HCT116 (cell line): ENCODE measurements at regions not wholly inside any gene's neighbourhood (a gene's known extent, or its start where the extent isn't known, plus 50 kb on each side); places are given as distances from the start of the nearest gene placed in this dataset.

ENCODE experiments used
- ATAC-seq: fragments of 200-7000 bp; cut with Tn5 transposase; 2 replicates; pipeline ENCODE4 v1.9.1; 2020; ENCODE audit warnings: mild to moderate bottlenecking, moderate library complexity
- BruUV-seq: library from RNA; stranded (reverse); fragments of 400-500 nt; replicated peaks from 2 replicates; lab custom pipeline; 2021; lab: Mats Ljungman, UMichigan
- CTCF ChIA-PET: fragments of 300-600 bp; sonication (Branson Sonifier 250); formaldehyde crosslinking; loops from one replicate; lab custom pipeline; 2021; ENCODE audit warnings: antibody characterized with exemption; lab: Charles Lee
- POLR2A ChIA-PET: fragments of 300-600, 350-600 bp; sonication (Branson Sonifier 250); formaldehyde crosslinking; loops from one replicate; lab custom pipeline; 2021; ENCODE audit warnings: antibody characterized with exemption; lab: Charles Lee
- RAD21 ChIA-PET, 2 experiments: fragments of 300-600 bp; sonication (Branson Sonifier 250); formaldehyde crosslinking; loops; one replicate each; lab custom pipeline; 2023; ENCODE audit warnings: low total read pairs in 2 of 2; ENCODE audit not compliant: uncharacterized antibody in 2 of 2, unreplicated experiment in 2 of 2, low non-redundant PET in 1 of 2; lab: Charles Lee
- DNase-seq: peaks from one replicate; pipeline ENCODE4 v3.0.0-alpha.2; 2010; ENCODE audit warnings: low read depth, low spot score
- H2AFZ ChIP-seq: fragments of 200-600 bp; shearing (Covaris generic), sonication (generic); 2 replicates; pipeline ENCODE4 v1.6.1; 2017; ENCODE audit warnings: low read depth, mixed run types, mixed read lengths, antibody characterized with exemption, low read length; ENCODE audit not compliant: poor library complexity, severe bottlenecking
- H3K27ac ChIP-seq: 2 replicates; pipeline ENCODE4 v1.5.1; 2012; ENCODE audit warnings: low read depth, low read length
- H3K27me3 ChIP-seq: fragments of 200-600 bp; sonication (generic); 2 replicates; pipeline ENCODE4 v1.6.1; 2016; ENCODE audit warnings: mixed run types, low read length, mixed read lengths; ENCODE audit not compliant: insufficient read depth
- H3K36me3 ChIP-seq, 2 experiments: fragments of 200-500 bp in 1 of 2; fragments of 200-600 bp in 1 of 2; sonication (Bioruptor generic) in 1 of 2; sonication (generic) in 1 of 2; 2 replicates each; pipeline versions ENCODE4 v1.5.1 to v1.6.1; 2014 to 2016; ENCODE audit warnings: low read length in 2 of 2, inconsistent platforms in 1 of 2, mixed read lengths in 1 of 2, mixed run types in 1 of 2; ENCODE audit not compliant: insufficient read depth in 2 of 2, control insufficient read depth in 1 of 2
- H3K4me1 ChIP-seq, 2 experiments: fragments of 200-600 bp in 1 of 2; sonication (generic) in 1 of 2; 2 replicates each; pipeline versions ENCODE4 v1.5.1 to v1.6.1; 2012 to 2017; ENCODE audit warnings: low read length in 2 of 2, inconsistent platforms in 1 of 2, mild to moderate bottlenecking in 1 of 2, mixed read lengths in 1 of 2, mixed run types in 1 of 2, moderate library complexity in 1 of 2; ENCODE audit not compliant: insufficient read depth in 2 of 2, control insufficient read depth in 1 of 2
- H3K4me2 ChIP-seq: fragments of 200-600 bp; sonication (generic); 2 replicates; pipeline ENCODE4 v1.6.1; 2017; ENCODE audit warnings: mixed run types, low read length, mixed read lengths
- H3K4me3 ChIP-seq, 2 experiments: fragments of 200-600 bp in 1 of 2; sonication (generic) in 1 of 2; replicated peaks in 1 of 2; 2 replicates each; pipeline ENCODE4 v1.5.1; 2011 to 2016; ENCODE audit warnings: low read length in 2 of 2, control low read depth in 1 of 2, low read depth in 1 of 2, mild to moderate bottlenecking in 1 of 2, mixed read lengths in 1 of 2, mixed run types in 1 of 2
- H3K79me2 ChIP-seq: fragments of 200-600 bp; sonication (generic); 2 replicates; pipeline ENCODE4 v1.6.1; 2017; ENCODE audit warnings: mild to moderate bottlenecking, mixed run types, low read length, moderate library complexity, mixed read lengths; ENCODE audit not compliant: insufficient read depth
- H3K9ac ChIP-seq: fragments of 200-600 bp; sonication (generic); 2 replicates; pipeline ENCODE4 v1.6.1; 2016; ENCODE audit warnings: low read length, mixed read lengths
- H3K9me2 ChIP-seq: fragments of 200-600 bp; sonication (generic), shearing (Covaris generic); 2 replicates; pipeline ENCODE4 v1.6.1; 2017; ENCODE audit warnings: mixed run types, mild to moderate bottlenecking, moderate library complexity; ENCODE audit not compliant: insufficient read depth
- H3K9me3 ChIP-seq, 2 experiments: fragments of 200-500 bp in 1 of 2; fragments of 200-600 bp in 1 of 2; sonication (Bioruptor generic) in 1 of 2; sonication (generic) in 1 of 2; 2 replicates each; pipeline ENCODE4 v1.6.1; 2014 to 2017; ENCODE audit warnings: low read length in 2 of 2, mixed read lengths in 2 of 2, inconsistent platforms in 1 of 2, low read depth in 1 of 2, mild to moderate bottlenecking in 1 of 2, mixed run types in 1 of 2, moderate library complexity in 1 of 2; ENCODE audit not compliant: control insufficient read depth in 1 of 2, insufficient read depth in 1 of 2
- H4K20me1 ChIP-seq: fragments of 200-600 bp; sonication (generic), shearing (Covaris generic); 2 replicates; pipeline ENCODE4 v1.6.1; 2017; ENCODE audit warnings: mixed run types, mild to moderate bottlenecking, moderate library complexity; ENCODE audit not compliant: insufficient read depth
- CBX3 ChIP-seq: IDR thresholded peaks from 2 replicates; pipeline ENCODE4 v1.6.1; 2012; ENCODE audit warnings: low read depth
- CEBPB ChIP-seq: IDR thresholded peaks from 2 replicates; pipeline ENCODE4 v1.6.1; 2012; ENCODE audit warnings: low read depth
- EGR1 ChIP-seq: IDR thresholded peaks from 2 replicates; pipeline ENCODE4 v1.6.1; 2012; ENCODE audit warnings: low read depth
- EZH2 ChIP-seq: fragments of 200-600 bp; sonication (generic); IDR thresholded peaks from 2 replicates; pipeline ENCODE4 v1.6.1; 2017; ENCODE audit warnings: antibody characterized with exemption, mixed run types
- EZH2phosphoT487 ChIP-seq: fragments of 200-600 bp; IDR thresholded peaks from 2 replicates; pipeline ENCODE4 v1.6.1; 2018; ENCODE audit warnings: antibody characterized with exemption, borderline replicate concordance
- FOSL1 ChIP-seq: IDR thresholded peaks from 2 replicates; pipeline ENCODE4 v1.6.1; 2012; ENCODE audit warnings: low read depth
- JUND ChIP-seq: IDR thresholded peaks from 2 replicates; pipeline ENCODE4 v1.6.1; 2012
- POLR2A ChIP-seq: IDR thresholded peaks from 2 replicates; pipeline ENCODE4 v1.7.0; 2011; ENCODE audit warnings: borderline replicate concordance; ENCODE audit not compliant: insufficient read depth, insufficient read length; ENCODE audit errors: extremely low read depth
- POLR2AphosphoS5 ChIP-seq: IDR thresholded peaks from 2 replicates; pipeline ENCODE4 v1.6.1; 2011; ENCODE audit warnings: mild to moderate bottlenecking, low read depth, low read length, moderate library complexity
- RAD21 ChIP-seq: IDR thresholded peaks from 2 replicates; pipeline ENCODE4 v1.6.1; 2012; ENCODE audit warnings: low read depth, mild to moderate bottlenecking
- SIN3A ChIP-seq: IDR thresholded peaks from 2 replicates; pipeline ENCODE4 v1.6.1; 2012; ENCODE audit warnings: low read depth
- TCF7L2 ChIP-seq: IDR thresholded peaks from 2 replicates; pipeline ENCODE4 v1.7.0; 2011; ENCODE audit warnings: borderline replicate concordance, inconsistent platforms; ENCODE audit not compliant: insufficient read depth, insufficient read length; ENCODE audit errors: extremely low read depth
- ZFX ChIP-seq: fragments of 450-650 bp; IDR thresholded peaks from 2 replicates; pipeline ENCODE4 v1.6.1; 2017
- ZNF274 ChIP-seq: fragments of 200-500 bp; sonication (Bioruptor generic); IDR thresholded peaks from 2 replicates; pipeline ENCODE4 v1.6.1; 2014; ENCODE audit warnings: mild to moderate bottlenecking, low read depth, low read length, inconsistent platforms
- intact Hi-C: fragments of 100-400 bp; cut with micrococcal nuclease; formaldehyde crosslinking; loops from 2 replicates; pipeline ENCODE4 v1.10.0; 2022
- TF ChIP-seq, protein P1 (sequence below), 3 experiments: fragments of 200-600 bp in 1 of 3; sonication (generic) in 1 of 3; IDR thresholded peaks in 2 of 3; conservative IDR thresholded peaks in 1 of 3; 2 replicates each; pipeline ENCODE4 v1.5.1; 2012 to 2017; ENCODE audit warnings: low read depth in 2 of 3, low read length in 2 of 3, antibody characterized with exemption in 1 of 3, borderline replicate concordance in 1 of 3, control low read depth in 1 of 3, mild to moderate bottlenecking in 1 of 3, mixed read lengths in 1 of 3, mixed run types in 1 of 3, moderate library complexity in 1 of 3; ENCODE audit not compliant: insufficient read depth in 1 of 3
- TF ChIP-seq, protein P2 (sequence below): IDR thresholded peaks from 2 replicates; pipeline ENCODE4 v1.6.1; 2012
- TF ChIP-seq, protein P3 (sequence below): IDR thresholded peaks from 2 replicates; pipeline ENCODE4 v1.6.1; 2012; ENCODE audit warnings: low read depth

DNA sequence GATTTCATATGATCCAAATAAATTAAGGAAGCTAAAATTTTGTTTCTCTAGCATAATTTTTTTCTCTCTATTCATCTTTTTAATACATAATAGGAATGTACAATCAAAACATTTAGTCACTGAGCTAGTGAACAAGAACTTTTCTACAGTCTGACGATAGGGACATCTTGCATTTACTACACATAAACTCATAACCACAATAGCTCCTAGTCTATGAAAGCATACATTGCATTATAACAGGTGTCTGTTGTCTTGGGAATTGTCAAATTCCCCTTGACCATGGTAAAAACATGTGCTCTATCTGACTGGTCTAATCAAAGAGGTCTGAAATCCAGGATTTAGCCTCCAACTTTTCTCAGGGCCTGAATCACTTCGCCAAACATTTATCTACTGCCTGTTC, 144.8 kb downstream of the FAM124B start (continued):
- TF ChIP-seq, protein P1, sequence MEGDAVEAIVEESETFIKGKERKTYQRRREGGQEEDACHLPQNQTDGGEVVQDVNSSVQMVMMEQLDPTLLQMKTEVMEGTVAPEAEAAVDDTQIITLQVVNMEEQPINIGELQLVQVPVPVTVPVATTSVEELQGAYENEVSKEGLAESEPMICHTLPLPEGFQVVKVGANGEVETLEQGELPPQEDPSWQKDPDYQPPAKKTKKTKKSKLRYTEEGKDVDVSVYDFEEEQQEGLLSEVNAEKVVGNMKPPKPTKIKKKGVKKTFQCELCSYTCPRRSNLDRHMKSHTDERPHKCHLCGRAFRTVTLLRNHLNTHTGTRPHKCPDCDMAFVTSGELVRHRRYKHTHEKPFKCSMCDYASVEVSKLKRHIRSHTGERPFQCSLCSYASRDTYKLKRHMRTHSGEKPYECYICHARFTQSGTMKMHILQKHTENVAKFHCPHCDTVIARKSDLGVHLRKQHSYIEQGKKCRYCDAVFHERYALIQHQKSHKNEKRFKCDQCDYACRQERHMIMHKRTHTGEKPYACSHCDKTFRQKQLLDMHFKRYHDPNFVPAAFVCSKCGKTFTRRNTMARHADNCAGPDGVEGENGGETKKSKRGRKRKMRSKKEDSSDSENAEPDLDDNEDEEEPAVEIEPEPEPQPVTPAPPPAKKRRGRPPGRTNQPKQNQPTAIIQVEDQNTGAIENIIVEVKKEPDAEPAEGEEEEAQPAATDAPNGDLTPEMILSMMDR (IDR thresholded peaks at IDR 0.05 in 2 of 3, conservative IDR thresholded peaks at IDR 0.05 in 1 of 3; ENCODE audit: borderline replicate concordance in 1 of 3, insufficient read depth in 1 of 3, low read depth in 2 of 3, low read length in 2 of 3): no peak
- TF ChIP-seq EZH2phosphoT487: no peak

DNA sequence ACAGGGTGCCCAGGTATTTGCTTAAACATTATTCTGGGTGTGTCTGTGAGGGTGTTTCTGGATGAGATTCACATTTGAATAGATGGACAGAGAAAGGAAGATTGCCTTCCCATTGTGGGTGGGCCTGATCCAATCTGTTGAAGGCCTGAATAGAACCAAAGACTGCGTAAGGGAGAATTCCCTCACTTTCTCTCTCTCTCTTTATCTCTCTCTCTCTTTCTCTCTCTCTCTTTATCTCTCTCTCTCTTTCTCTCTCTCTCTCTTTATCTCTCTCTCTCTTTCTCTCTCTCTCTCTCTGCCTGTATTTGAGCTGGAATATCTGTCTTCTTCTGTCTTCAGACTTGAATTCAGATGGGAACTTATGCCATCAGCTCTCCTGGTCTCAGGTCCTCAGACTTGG, 148.4 kb downstream of the FAM124B start:
- H2AFZ ChIP-seq: no peak overlapping the region
- intact Hi-C loops: no loop called here
- H3K9ac ChIP-seq: no peak overlapping the region
- H3K4me1 ChIP-seq: no peaks in the 10 kb centered on the region
- DNase-seq: no peak
- no peaks in the 10 kb centered on the region for H3K79me2 ChIP-seq
- ChIA-PET RAD21 (no interaction called here), CTCF (no interaction called here), POLR2A (no interaction called here)
- H3K4me2 ChIP-seq: no peak overlapping the region
- H3K9me2 ChIP-seq: no peaks in the 10 kb centered on the region
- H3K9me3 ChIP-seq: no peaks in the 10 kb centered on the region
- no TSS peak for BruUV-seq
- TF ChIP-seq RAD21 (no peak), FOSL1 (no peak), EGR1 (no peak), EZH2 (no peak), CEBPB (no peak), TCF7L2 (no peak), ZNF274 (no peak), POLR2A (no peak), CBX3 (no peak), SIN3A (no peak), POLR2AphosphoS5 (no peak), JUND (no peak), ZFX (no peak)
- TF ChIP-seq, protein P1 (IDR thresholded peaks at IDR 0.05 in 2 of 3, conservative IDR thresholded peaks at IDR 0.05 in 1 of 3; ENCODE audit: borderline replicate concordance in 1 of 3, insufficient read depth in 1 of 3, low read depth in 2 of 3, low read length in 2 of 3): no peak
- TF ChIP-seq, protein P2, sequence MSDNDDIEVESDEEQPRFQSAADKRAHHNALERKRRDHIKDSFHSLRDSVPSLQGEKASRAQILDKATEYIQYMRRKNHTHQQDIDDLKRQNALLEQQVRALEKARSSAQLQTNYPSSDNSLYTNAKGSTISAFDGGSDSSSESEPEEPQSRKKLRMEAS: no peak
- TF ChIP-seq, protein P3, sequence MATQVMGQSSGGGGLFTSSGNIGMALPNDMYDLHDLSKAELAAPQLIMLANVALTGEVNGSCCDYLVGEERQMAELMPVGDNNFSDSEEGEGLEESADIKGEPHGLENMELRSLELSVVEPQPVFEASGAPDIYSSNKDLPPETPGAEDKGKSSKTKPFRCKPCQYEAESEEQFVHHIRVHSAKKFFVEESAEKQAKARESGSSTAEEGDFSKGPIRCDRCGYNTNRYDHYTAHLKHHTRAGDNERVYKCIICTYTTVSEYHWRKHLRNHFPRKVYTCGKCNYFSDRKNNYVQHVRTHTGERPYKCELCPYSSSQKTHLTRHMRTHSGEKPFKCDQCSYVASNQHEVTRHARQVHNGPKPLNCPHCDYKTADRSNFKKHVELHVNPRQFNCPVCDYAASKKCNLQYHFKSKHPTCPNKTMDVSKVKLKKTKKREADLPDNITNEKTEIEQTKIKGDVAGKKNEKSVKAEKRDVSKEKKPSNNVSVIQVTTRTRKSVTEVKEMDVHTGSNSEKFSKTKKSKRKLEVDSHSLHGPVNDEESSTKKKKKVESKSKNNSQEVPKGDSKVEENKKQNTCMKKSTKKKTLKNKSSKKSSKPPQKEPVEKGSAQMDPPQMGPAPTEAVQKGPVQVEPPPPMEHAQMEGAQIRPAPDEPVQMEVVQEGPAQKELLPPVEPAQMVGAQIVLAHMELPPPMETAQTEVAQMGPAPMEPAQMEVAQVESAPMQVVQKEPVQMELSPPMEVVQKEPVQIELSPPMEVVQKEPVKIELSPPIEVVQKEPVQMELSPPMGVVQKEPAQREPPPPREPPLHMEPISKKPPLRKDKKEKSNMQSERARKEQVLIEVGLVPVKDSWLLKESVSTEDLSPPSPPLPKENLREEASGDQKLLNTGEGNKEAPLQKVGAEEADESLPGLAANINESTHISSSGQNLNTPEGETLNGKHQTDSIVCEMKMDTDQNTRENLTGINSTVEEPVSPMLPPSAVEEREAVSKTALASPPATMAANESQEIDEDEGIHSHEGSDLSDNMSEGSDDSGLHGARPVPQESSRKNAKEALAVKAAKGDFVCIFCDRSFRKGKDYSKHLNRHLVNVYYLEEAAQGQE: no peak
- H3K27me3 ChIP-seq: no peaks in the 10 kb centered on the region
- no peak for ATAC-seq
- H3K36me3 ChIP-seq: no peaks in the 10 kb centered on the region
- H4K20me1 ChIP-seq: no peaks in the 10 kb centered on the region
- H3K27ac ChIP-seq: no peak overlapping the region
- H3K4me3 ChIP-seq: no peak overlapping the region
